NCI-H1105 treated with DMSO at 0.1 percent for 48 hours (cell line): ENCODE measurements at regions not wholly inside any gene's neighbourhood (a gene's known extent, or its start where the extent isn't known, plus 50 kb on each side); places are given as distances from the start of the nearest gene placed in this dataset.

Experiments
- DNase-seq: peaks from one replicate; lab custom pipeline; 2025; lab: John Stamatoyannopoulos, UW

DNA sequence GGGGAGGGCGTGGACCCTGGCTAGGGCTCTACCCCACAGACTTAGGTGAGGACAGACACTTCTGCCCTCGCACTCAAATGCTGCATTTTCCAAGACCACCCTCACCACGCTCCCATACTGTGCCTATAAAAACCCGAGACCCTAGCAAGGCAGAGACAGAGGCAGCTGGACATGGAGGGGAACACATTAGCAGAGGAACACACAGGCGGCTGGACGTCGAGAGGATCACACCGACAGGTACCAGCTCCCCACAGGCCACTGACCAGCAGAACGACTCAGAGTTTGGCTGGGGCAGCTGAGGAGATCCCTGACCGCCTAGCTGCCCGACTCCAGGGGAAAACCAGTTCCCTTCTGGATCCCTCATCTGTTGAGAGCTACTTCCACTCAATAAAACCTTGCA, 338.2 kb upstream of the SMIM30 start:
- DNase-seq = no peak

DNA sequence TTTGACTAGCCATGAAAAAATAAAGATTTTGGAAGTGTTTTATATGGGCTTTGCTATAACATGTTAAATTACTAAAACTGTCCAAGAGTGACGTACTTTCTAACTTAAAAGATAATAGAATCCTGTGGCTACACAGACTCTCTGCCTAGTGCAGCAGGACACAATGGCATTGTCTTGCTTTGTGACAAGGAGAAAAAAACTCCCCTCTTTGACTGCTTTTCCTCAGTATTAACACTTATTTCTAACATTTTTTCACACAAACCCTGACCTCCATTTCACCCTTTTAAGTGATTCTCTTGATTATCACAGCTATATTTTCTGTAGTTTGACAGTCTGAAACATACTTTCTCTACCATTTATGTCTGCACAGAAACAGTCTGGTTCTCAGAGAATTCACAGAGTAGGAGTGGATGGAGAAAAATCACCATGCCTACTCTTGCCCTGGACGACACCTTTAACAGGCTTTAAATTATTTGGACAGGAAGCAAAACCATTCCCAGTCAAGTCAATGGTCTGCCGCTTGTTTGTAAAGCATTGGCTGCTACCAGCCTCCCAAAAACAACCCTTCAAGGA, 336.3 kb upstream of the SMIM30 start:
- no peak for DNase-seq

DNA sequence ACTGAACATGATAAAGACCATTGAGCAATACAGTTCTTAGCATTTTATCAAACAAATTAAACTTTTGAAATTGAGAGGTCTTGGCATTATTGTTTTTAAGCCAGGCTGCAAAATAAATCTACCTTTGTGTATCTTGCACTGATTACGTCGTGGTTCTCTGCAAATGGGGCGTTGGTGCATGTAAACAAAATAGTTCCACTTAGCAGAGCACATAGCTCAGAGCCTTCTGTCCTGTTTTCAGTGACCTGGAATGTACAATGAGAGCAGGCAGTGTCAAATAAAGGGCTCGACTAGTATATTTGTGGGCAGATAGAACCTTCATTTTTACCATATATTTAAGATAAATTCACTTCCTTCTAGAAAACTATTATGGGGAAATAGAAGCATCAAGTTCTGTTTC, 333.9 kb upstream of the SMIM30 start:
- DNase-seq = no peak

DNA sequence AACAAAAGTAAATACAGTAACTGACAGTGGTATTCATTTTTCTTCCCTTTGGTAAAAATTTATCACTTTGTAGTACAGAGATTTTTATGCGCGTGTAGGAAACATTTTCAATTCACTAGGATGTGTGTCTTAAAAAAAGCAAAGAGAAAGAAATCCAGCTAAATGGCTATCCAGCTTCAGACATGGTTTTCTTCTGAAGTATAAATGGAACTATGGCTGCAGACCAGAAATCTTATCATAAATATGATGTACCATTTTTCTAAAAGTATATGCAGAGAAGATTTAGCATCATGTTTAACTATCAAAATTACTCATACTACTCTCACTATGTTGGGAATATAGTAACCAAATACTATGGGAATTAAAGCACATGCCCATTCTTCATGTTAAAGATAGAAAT, 328.4 kb upstream of the SMIM30 start:
- DNase-seq = no peak

DNA sequence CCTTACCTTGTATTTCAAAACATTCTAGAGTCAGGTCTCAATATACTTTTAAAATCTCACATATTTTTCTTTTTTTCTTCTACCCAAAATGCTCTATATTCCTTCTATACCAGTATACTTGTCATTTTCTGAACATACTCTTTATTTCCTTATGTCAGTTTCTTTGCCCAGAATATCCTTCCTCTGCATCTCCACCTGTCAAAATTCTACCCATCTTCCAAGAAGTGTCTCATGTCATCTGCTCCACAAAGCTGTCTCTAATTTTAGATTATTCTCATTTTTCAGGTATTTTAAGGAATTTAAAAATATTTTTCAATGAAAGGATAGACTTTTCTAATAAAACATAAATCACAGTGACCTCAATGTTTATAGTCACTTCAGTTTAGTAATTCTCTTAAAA, 328.0 kb upstream of the SMIM30 start:
- DNase-seq = no peak

DNA sequence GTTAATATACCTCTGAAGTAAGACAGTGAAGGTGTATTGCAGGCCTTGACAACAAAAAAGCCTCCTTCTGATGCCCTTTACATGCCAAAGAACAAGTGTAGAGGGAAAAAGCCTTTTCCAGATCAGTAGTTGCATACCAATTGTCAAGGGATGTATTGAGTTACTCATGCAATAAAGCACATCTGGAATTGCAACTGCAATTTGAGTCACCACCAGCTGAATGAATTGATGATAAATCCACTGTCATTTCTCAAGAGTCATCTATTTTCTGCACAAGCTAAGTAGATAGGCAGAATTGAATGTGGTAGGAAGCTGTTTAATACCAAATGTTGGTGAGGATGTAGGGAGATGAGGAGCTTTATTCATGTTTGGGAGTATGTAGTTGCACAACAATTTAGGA, 325.9 kb upstream of the SMIM30 start:
- no peak for DNase-seq

DNA sequence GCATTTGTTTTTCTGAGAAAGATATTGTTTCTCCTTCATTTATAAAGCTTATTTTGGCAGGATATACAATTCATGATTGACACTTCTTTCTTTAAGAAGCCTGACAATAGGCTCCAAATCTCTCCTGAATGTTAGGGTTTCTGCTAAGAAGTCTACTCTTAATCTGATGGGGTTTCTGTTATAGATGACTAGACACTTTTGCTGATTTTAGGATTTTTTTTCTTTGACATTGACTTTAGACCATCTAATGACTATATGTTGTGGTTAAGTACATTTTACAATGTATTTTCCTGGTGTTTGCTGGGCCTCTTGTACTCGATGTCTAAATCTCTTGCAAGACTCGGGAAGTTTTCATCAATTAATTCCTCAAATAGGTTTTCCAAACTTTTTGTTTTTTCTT, 321.8 kb upstream of the SMIM30 start:
- no peak for DNase-seq

DNA sequence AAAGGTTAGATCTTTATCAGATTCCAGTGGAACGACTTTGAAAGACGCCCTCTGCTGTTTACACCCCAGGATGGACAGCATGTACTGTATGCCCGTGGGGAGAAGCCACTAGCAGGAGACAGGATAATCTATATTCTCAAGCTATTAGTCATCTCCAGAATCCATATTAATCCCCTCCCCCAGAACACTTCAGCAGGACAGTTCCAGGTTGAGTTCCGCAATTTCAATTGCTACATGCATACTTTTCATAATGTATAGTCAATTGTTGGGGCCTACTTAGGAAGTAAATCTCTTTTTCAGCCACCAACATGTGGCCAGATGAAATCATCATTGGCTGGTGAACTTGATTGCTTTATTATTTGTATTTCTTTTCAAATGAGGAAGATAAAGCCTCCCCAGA, 313.1 kb upstream of the SMIM30 start:
- DNase-seq = no peak

DNA sequence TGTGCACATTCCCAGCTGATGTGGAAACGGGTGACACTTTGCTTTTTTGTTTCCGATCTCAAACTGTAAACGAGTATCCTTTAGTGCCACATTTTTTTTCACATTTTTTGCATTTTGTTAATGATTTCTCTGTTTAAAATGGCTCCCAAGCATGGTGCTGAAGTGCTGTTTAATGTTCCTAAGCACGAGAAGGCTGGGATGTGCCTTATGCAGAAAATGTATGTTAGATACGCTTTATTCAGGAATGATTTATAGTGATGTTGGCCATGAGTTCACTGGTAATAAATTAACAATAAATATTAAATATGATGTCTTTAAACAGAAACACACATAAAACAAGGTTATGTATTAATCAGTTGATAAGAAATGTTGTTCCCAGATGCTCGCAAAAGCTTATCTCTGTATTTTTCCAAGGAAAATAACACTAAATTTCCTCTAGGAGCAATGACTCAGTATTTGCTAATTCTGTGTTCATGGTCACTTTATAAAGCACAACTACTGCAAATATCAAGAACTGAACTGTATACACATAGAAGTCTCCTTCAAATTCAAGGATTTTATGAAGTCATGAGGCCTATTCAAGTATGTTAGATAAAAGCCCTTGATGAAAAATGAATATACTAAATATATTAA, 305.9 kb upstream of the SMIM30 start:
- DNase-seq = no peak

DNA sequence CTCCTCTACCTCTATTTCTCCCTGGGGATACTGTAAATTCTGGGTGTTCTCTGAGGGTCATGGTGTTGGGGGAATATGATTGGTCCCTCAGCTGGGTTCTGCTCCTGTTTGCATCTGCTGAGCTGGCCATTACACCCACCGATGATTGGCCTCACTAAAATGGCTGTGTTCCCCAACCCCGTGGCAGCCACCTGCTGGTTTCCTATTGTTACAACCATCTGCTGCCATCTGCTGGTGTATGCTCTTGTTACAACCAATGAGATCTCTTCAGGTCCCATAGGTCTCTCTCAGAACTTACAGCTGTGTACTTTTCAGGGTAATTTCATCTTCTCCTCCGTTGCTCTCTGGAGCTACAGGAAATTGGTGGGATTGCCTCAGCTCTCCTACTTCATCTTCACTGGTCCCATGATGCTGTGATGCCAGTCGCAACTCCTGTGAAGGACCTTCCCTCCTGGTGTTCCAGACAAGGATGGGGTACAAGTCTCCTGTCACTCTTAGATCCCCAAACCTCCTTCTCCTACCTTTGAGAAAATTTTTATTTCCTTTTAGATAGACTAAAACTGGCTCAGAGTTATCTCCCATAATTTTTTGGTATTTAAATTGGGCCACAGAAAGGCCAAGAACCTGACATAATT, 303.5 kb upstream of the SMIM30 start:
- DNase-seq = peak; percentile 92

DNA sequence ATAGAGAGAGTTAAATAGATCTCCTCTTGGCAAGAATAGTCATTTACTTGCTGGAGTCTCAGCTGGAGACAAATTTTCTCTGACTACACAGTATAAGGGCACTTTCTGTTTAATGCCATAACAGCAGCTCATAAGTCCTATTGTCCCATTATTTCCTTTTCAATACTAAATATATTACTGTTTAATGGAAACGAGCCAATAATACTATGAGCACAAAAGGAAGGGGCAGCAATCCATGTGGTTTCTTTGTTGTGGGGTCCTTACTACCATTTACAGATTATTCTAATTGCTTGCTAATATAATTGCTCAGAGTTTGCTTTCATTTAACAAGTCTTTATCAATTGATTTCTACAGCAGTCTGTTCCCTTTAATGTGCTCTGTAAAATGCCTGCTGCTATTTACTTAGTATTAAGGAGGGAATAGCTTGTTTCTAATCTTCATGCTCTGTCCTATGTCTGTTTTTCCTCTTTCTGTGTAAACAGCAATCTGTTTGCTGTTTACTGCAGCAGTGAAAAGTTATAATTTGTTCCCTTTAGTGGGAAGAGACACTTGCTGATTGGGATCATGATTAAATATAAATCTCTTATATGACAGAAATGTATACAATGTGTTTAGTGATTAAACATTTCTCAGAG, 296.2 kb upstream of the SMIM30 start:
- peak; percentile 90 for DNase-seq

DNA sequence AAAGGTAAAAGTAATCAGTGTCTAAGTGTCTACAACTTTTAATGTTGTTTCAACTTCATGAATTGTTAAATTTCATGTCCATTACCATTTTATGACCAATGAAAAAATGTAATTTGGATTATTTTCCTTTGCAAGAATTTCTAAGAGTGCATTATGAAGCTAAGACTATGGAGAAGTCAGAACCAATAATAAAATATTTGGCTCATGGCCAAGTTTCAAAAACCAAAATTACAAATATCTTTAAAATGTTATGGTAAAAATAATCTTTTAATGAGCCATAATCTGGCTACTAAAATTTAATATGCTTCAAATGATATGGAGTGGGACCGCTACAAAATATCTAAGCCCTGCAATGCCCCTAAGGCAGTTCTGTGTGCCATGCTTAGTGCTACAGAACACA, 294.1 kb upstream of the SMIM30 start:
- DNase-seq = no peak

DNA sequence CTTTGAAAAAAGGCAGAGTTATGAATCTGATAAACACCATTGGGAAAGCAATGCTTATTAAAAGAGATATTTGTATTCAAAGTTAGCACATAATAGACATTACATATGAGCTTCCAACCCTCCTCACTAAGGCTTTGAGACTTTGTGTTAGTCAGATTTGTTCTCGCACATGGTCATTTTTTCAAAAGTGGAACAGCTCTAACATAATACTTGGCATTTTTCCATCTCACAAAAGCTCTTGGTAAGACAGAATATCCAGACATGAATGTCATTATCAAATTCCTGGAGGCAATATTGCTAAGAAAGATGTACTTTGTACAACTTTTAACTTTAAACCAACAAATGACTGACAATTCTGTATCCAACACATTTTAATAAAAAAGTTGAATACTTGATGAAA, 292.4 kb upstream of the SMIM30 start:
- DNase-seq = no peak

DNA sequence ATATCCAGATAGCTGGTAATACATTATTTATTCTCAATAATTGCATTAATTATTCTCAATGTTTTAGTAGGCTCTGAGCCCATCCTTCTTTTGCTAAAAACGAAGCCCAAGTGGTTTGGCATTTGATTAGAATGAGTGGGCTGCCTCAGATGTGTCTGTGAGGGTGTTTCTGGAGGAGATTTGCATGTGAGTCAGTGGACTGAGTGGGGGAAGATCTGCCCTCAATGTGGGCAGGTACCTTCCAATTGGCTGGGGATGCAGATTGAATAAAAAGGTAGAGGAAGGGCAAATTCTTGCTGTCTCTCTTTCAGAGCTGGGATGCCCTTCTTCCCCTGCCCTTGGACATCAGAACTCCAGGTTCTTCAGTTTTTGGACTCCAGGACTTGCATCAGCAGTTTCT, 290.6 kb upstream of the SMIM30 start:
- no peak for DNase-seq

DNA sequence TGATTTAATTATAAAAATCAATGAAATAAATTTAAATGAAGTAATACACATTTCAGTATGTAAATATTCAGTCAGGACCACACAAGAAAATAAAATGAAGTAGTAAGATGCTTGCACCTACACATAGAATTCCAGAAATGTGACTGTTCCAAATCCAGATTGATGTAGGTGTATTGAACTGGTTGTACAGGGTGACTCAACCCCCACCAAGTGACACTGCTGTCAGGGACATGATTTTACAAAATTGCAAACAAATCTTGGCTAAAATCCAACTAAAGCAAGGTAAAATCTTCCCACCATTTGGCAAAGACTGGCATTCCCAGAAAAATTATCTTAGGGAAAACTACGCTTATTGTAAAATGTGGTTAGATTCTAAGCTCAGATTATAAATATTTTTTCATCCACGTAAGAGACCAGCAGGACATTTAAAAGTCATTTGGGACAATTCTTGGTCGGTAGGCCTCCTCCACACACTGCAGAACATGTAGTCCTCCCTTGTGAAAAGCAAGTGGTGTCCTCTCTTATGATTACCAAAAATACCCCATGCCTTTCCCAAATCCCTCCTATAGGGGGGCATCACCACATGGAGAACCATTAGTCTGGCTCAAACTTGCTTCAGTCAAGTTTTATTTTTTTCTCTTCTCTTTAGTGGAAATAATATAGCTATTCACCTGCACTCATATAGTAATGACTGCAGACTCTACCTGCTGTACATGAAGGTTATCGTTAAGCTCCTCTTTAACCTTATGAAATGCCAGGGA, 287.1 kb upstream of the SMIM30 start:
- DNase-seq = no peak

DNA sequence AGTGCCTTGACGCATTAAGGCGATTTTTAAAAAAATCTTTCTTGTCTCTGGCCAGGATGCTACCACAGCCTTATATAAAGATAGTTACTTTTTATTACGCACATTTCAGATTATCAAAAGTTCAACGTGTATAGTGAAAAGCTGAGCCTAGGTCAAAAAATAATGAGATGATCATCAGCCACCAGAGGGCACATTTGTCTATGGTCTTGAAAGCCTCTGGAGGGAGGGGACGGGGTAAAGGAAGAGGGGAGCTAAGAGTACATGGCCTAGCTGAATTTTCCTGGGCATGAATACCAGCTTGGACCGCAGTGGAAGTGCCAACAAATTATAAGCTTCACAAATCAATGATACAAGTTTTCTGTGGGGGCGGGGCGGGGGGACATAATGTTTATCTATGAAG, 285.9 kb upstream of the SMIM30 start:
- no peak for DNase-seq

DNA sequence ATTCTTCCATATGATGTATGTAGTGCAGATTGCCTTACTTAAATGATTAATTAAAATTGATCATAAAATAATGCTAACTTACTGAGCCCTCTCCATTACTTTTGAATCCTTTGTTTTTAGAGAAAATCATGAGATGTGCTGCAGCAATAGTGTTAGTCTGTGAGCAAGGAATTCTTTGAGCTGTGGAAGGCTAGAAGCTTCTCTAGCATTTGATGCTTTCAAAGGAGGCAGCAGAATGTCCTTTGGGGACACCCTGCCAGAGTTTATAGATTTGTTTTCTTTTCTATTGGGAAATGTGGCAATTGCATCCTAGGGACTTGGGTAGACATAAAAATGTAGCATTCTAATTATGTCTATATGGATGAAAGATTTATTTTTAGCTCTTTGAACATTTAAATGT, 284.1 kb upstream of the SMIM30 start:
- no peak for DNase-seq

DNA sequence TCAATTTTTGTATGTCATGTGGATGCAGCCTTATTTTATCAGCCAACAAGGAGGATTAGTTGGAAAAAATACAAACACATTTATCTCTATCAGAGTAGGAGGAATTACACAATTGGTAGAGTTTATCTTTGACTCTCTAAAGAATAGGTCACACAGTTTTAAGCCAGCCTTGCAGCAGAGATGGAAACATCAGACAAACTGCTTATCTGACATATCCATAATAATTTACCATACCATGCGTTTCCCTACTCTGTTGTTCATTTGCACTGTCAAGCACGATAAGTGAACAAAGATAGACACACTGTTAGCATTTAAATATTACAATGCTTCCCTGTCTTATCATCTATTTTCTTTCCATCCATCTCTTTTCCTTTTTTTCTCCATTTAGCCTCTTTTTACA, 283.7 kb upstream of the SMIM30 start:
- no peak for DNase-seq

DNA sequence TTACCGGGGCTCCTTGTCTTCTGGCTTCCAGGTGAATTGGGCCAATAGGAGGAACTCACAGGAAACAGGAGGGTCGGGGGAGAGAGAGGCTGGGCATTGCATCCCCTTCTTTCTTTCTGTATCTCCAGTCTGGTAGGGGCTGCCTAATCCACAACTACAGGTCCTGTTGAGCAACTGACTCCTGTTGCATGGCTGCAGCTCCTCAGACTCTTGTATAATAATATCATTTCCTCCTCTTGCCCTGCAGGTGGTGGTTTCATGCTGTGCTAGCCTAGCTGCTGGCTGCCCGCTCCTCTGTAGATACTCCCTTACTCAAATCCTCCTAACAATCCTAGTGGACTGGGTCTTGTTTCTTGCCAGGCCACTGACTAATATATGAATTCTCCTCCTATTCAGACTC, 276.5 kb upstream of the SMIM30 start:
- DNase-seq = no peak

DNA sequence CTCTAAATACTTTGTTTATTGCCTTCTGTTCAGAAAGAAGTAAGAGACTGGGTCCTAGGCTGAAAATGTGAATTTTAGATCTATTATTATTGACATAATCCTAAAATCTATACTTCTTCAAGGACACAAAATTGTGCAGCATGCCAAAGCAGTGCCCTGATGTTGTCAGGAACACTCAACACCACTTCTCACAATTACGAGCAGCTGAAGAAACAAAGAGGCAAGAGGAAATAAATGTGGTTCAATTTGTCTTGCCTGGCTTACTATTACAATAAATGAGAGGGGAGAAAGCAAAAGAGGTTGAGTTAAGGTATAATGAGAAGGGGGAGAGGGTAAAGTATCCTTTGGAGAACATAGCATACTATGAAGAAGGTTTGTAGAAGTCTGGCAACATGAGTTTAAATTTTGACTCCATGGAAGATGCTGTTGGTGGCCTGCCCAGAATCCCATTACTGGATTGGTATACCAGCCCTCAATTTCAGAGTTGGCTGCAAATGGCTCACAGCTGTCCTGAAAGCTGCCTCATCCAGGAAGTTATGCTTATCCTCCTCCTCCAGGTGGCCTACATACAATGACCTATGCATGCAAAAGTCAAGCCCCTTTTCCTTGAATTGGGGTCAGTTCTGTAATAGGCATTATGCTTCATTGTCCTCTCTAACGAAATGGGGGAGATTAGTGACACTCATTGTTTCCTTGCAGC, 274.6 kb upstream of the SMIM30 start:
- DNase-seq = no peak

DNA sequence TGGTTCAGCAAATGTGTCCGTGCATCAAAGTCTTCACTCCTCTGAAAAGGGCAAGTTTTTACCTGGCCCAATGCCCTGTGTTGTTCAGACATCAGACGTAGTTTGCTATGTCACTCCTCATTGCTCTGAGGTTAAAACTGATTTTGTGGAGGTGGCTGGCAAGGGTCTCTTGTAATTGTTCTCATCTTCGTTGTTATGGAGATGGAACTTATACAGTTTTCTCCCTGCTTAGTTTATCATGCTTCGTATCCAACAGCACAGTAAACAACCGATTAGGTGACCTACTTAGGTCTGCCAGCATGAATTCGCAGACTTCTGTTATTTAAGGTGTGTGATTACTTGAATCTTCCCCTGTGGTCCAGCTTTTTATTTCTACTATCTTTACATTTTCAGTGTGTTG, 274.1 kb upstream of the SMIM30 start:
- DNase-seq = no peak

DNA sequence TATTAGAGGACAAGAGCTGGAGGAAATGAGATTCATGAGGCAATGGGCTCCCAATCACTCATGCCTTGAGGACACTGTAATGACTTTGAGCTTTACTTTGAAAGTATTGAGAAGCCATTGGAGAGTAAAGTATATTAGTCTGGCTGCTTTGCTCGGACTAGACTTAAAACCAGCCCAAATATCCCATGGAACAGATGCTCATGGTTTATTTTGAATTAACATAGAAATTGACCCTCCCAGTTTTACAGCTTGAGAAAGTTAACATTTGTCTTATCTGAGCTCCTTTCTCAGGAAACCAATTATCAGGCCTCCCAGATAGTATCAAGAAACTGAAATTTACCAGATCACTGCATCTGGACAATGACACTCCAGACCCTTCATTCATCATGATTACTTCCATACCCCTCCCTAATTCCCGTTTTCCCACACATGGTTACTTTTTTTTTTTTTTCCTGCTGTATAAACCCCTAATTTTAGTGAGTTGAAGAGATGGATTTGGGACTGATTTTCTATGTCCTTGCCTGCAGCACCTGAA, 270.8 kb upstream of the SMIM30 start:
- no peak for DNase-seq
